ENCODE measurements at regions not wholly inside any gene's neighbourhood (a gene's known extent, or its start where the extent isn't known, plus 50 kb on each side); places are given as distances from the start of the nearest gene placed in this dataset.
"Not testable (repeated sequence)": the region's sequence is repeated elsewhere in the genome, so short reads cannot be mapped to it uniquely, and the experiment has no call there.

DNA sequence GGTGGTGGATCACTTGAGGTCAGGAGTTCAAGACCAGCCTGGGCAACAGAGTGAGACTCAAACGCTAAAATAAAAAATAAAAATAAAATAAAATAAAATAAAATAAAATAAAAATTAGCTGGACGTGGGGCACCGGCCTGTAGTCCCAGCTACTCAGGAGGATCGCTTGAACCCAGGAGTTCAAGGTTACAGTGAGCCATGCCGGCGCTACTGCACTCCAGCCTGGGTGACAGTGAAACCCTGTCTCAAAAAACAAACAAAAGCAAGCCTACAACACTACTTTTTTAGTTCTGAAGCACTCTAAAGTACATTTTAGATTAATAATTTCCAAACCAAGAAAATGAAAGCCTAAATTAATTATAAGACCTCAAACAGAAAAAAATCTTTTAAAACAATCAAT lies 56.2 kb upstream of the ZSCAN2 start:
- TF ChIP-seq, protein P1, sequence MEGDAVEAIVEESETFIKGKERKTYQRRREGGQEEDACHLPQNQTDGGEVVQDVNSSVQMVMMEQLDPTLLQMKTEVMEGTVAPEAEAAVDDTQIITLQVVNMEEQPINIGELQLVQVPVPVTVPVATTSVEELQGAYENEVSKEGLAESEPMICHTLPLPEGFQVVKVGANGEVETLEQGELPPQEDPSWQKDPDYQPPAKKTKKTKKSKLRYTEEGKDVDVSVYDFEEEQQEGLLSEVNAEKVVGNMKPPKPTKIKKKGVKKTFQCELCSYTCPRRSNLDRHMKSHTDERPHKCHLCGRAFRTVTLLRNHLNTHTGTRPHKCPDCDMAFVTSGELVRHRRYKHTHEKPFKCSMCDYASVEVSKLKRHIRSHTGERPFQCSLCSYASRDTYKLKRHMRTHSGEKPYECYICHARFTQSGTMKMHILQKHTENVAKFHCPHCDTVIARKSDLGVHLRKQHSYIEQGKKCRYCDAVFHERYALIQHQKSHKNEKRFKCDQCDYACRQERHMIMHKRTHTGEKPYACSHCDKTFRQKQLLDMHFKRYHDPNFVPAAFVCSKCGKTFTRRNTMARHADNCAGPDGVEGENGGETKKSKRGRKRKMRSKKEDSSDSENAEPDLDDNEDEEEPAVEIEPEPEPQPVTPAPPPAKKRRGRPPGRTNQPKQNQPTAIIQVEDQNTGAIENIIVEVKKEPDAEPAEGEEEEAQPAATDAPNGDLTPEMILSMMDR (IDR thresholded peaks at IDR 0.05), result not testable (repeated sequence)
- TF ChIP-seq POLR2A (IDR thresholded peaks at IDR 0.05), result not testable (repeated sequence)

All from body of pancreas (tissue), 4 donors.